NCI-H2107 treated with DMSO at 0.1 percent for 48 hours (cell line): ENCODE measurements at regions not wholly inside any gene's neighbourhood (a gene's known extent, or its start where the extent isn't known, plus 50 kb on each side); places are given as distances from the start of the nearest gene placed in this dataset.

Source experiments
- DNase-seq: peaks from one replicate; lab custom pipeline; 2025; ENCODE audit not compliant: unreplicated experiment; lab: John Stamatoyannopoulos, UW

DNA sequence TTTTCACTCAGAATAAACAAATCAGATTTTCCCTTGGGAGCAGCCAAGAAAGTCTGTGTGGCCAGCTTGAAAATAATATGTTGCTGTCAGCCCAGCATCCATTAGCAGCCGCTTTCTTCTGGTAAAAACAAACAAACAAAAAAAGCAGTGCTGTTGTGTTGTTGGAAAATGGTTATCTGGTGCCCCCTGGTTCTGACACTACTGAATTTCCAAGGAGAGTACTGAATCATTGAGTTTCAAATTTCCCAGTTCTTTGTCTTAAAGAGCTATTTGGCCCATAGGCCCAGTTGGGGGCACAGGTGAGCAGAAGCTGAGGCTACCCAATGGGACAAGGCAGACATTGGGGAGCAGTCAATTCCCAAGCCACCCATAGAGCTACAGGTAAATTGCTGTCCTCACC lies 995.9 kb downstream of the UQCRFS1 start:
- no peak for DNase-seq

DNA sequence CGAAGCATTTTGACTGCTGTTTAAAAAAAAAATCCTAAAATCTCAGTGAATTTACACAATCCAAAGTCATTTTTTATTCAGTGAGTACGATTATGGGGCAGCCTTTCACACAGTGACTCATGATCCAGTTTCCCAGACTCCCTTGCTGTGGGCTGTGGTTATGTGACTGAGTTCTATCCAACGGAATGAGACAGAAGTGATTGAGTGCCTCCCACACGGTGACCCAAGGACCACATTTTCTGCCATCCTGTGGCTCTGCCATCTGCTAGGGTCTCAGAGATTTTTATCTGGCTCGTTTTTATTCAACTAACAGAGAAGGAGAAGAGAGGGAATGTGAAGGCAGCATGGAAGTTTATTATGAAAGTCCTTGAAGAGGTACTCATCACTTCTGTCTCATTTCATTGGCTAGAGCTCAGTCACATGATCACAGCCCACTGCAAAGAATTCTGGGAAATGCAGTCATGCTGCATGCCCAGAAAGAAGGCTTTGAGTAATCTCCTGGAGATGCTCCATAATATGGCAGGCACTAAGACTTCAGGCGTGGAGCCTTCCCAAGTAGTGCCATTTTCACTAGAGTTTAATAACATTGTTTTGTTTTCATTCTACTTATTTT lies 999.4 kb downstream of the UQCRFS1 start:
- no peak for DNase-seq

DNA sequence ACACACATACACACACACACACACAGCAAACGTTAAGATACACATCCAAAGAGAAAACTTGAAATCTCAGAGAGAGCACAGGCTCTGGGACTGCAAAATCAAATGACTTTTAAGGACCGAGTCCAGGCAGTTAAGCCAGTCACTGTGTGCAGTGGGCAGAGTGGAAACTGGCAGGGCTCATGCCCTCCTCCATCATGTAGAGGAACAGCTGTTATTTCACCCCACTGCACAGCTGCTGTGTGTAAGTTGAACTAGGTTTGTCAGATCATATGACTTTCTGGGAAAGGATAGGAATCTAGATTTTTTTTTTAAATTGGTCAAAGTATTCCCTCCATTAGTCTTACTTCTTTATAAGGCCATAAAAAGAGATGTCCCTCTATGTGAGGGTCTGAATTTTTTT lies 1002.1 kb downstream of the UQCRFS1 start:
- no peak for DNase-seq

DNA sequence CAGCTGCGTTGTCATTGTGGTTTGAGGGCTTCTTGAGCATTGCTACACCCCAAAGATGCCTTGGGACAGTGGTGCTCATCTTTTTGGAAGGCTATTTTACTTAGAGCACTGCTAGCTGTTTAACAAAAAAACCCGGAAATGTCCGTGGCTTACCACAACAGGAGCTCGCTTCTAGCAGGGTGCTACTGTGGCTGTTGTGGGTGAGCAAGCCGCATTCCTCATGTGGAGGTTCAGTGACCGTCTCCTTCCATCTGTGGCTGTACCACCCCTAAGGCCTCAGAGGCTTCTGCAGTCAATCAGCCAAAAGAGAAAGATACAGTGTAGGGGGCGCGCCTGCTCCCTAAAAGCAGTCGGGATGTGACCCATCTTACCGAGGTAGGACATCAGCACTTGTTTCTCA lies 1004.2 kb downstream of the UQCRFS1 start:
- DNase-seq = no peak

DNA sequence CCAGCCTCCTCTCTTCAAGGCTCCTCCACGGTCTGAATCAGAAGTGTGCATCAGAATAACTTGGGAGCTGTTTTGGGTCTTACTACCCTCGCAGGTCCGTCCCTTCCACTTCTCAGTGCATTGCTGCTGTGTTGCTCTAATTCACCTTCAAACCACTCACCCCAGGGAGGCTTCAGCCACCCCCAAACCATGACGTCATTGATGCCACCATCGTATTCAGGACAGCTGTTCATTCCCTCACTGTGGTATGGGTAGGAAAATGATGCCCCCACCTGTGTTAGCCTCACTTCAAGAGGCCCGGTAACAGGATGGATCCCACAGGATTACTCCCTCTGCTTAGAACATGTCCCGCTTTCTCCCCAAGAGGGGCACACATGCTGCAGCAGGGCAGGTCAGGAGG lies 1005.7 kb downstream of the UQCRFS1 start:
- no peak for DNase-seq

DNA sequence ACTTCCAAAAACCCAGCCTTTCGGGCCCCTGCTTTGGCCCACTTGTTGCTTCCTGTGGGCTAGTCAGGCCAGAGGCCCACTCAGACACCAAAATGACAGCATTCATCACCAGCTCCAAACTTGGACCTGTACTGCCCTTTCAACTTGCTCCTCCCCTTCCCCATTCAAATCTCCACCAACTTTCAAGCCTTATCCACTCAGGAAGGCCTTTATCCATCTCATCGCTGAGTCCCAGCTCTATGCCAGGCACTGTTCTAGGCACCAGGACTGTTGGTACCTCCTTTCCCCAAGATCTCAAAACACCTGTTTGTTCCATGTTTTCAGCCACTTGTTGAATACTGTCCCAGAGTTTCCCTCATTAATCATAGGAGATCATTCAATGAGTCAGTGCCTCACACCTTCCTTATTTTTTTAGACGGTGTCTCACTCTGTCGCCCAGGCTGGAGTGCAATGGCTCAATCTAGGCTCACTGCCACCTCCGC lies 1011.4 kb downstream of the UQCRFS1 start:
- no peak for DNase-seq

DNA sequence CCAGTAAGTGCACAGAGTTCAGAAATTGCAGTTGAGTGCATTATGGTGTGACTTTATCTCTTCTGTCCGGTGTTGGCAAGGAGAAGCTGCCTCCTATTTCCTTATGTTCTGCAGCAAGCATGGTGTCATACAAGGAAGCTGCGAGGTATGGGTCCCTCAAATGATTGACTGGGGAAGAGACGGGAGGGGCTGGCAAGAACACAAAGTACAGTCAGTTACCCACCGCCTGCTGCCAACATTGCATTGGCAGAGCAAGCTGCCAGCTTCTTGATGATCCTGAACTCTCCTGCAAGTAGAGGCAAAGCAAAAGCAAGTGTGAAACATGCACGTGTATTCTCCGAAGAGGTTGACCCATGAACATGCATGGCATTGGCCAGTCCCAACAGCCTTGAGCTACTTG lies 1013.6 kb downstream of the UQCRFS1 start:
- DNase-seq = no peak

DNA sequence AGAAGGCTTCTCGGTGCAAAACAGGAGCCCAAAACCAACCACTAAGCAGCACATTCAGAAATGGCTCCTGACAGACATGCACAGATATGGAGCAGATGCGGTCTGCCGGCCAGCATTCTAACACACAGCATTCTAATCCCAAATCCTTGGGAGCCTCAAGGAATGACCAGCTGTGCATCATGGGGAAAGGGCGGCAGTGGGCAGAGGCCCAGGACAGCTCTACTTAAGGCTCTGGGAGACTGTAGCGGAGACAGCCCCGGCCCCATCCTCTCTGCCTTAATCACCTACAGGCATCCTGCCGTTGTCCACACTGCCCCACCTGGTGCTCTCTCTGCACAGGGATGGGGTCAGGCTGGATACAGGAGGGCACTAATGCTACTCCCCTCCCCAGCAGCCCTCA lies 1016.0 kb downstream of the UQCRFS1 start:
- DNase-seq = no peak

DNA sequence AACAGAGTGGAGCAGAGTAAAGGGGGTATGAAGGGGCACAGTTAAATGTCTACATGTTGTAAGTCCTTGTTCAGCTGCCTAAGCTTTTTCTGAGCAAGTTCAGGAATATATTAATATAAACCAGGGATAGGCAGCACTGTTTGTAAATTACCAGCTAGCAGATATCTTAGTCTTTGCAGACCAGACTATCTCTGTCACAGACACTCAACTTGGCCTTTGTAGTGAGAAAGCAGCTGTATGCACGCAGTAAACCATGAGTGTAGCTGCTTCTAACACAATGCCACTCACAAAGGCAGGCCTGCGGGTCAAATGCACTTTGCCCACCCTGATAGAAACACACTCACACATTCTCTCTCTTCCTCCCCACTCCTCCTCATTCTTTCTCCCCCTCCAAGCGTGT lies 1016.9 kb downstream of the UQCRFS1 start:
- no peak for DNase-seq

DNA sequence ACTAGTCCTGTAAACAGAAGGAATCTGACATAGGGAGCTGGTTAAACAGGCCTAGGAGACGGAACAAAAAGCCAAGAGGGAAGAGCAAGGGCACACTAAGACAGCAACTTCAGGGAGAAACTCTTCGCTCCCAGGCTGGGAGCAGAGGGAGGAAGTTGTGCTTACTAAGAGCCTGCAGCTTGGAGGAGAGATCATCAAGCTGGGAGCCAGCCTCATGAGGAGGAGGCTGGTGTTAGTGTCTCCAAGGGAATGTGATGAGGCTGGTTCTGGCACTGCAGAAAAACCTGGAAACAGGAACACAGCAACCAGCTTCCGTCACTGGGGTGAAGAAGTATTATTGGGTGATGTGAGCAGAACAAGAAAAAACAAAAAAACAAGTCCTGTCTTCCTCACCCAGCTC lies 1027.3 kb downstream of the UQCRFS1 start:
- DNase-seq = no peak

DNA sequence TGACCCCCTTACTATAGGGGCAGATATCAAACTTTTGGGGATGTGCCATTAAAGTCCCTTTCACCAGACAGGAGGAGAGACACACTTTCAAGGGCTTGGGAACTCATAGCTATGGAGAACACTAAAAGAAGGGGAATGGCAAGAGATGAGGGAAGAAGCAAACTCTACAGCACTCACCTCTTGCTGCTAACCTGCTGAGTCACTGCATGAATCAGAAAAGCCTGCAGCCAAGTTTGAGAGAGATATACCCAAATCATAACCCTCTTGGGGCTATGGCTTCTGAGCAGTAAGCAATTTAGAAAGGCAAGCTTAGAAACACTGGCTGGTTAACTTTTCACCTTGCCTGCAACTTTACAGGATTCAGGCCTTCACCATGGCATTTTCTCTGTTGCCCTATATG lies 1028.0 kb downstream of the UQCRFS1 start:
- no peak for DNase-seq

DNA sequence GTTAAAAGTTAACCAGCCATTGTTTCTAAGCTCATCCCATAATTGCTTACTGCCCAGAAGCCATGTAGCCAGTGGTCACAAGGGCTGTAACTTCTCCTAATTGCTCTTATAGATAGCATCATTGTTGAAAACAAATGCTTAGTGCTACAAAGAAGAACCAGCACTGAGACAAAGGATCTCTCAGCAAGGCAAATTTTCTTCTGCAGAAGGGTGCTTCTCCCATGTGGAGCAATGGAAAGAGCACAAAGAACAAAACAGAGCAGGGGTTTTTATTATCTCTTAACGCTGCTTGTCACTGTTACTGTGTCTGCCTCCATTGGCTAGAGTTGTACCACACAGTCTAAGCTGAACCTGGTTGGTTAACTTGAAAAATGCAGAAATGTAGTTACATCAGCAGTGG lies 1036.8 kb downstream of the UQCRFS1 start:
- DNase-seq = no peak

DNA sequence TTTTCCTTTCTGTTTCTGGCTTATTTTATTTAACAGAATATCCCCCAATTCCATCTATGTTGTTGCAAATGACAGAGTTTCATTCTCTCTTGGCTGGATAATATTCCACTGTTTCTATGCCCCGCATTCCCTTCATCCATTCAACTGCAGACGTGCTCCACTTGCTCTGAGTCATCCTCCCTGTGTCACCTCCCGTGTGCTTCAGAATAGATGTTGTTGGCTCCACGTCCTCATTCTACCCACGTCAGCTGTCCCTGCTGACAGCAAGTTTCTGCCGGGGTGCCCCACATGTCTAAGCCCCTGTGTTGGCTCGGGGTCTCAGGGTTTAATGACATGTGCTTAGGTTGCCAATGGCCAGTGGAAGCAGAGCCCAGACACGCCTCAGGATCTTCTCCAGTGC lies 1041.0 kb downstream of the UQCRFS1 start:
- no peak for DNase-seq

DNA sequence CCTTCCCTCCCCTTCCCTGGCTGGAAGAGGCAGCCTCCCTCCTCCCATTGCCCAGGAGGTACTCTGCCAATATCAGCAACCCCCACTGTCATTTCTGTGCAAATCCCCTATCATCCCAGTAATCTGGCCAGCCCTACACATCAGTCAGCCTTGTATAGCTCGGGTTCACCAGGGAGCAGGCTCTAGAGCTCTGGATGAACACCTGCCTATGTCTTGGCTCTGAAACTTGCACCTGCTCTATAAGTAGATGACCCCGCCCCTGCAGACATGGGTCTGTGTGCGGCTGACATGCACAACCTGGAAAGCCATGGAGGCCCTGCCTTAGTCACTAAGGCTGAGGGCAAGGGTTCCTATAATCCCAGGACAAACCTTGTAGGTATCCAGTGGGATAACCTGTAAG lies 1042.9 kb downstream of the UQCRFS1 start:
- DNase-seq = no peak

DNA sequence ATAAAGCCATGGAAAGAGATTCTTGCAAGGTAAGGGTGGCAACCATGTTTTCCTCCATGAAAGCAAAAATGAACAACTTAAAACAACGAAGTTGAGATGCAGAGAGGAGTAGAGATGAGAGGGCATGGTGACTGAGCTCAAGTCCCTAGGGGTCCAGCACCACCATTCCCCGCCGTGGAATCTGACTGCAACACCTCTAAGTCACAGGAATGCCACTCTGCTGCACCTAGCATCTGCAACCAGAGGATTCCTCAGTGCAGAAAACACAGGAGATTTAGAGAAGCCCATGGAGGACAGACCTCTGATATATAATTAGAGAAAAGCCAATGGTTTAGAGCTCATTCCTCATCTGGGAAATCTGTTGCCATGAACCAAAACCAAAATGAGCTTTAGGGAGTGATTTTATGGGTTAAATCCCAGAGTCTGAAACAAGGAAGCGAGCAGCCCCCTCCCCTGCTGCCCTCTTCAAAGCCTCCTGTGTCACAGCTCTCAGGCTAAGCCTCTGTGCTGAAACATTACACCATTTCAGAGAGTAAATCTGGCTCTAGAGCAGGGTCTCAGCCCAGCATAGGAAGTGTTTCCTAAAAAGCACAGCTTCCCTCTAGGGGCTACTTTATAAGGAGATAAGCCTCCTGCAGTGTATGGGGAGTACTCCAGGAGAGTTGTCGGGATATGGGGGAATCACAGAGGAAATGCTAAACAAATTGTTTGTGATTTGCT lies 1043.6 kb downstream of the UQCRFS1 start:
- DNase-seq = no peak

DNA sequence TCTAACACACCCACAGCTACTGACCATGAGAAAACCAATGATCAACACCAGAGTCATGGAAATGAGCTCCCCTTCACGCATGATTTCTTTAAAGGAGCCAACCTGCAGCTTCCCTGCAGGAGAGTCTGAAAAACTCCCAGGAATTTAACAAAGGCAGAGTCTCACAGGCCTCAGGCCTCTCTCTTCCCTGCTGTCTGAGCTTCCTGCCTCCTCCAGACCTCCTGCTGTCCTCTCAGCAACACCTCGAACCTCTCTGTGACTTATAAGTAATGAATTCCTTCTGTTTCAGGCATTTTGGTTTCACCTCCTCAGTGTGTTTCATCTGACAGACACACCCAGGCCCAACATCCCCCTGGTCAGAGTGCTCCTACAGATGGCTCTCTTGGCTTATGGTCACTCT lies 1044.4 kb downstream of the UQCRFS1 start:
- DNase-seq = no peak

DNA sequence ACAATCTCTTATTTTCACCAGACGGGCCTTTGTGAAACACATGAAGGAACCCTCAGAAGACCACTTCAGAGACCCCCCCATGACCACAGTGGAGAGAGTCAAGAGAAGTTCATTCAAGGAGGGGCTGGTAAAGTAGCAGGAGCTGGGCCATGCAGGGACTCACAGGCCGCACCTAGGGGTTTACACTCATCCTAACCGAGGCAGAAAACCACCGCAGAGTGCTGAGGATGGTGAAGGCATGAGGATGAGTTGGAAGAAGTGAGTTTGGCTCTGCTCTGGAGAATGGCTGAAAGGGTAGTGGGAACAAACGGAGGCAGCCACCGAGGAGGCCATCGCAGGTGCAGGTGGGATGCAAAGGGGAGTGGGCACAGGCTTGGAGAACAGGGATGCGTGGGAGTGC lies 1046.9 kb downstream of the UQCRFS1 start:
- DNase-seq = no peak

DNA sequence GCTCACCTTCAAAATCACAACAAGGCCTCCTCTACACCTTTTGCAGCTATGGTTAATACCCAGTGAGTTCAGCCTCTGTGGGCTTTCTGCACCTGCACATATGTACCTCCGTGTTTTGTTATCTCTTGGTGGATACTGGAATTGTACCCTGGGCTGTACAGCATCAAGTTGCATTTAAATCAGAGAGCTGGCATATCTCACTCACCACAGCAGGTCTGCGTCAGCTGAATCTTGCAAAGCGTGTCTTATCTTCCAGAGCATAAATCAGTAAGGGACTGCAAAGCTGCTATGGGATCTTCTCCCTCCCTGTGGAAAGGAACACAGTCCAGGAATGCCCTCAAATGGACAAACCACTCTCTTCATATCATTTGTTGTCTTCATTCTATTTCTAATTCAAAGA lies 1048.7 kb downstream of the UQCRFS1 start:
- DNase-seq = no peak

DNA sequence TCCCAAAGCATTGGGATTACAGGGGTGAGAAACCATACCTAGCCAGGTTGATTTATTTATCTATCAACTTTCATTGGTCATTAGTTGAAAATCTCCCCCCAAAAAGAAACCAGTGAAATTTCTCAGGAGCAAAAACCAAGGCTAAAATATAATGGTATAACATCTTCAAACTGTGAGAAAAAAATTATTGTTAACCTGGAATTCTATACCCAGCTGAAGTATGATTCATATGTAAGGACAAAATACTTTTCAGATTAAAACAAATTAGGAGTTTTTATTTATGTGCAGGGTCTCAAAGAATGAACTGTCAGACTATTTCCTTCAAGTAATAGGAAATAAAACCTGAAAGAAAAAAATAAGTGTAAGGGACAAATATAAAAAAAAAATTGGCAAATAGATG lies 1053.9 kb downstream of the UQCRFS1 start:
- DNase-seq = no peak

DNA sequence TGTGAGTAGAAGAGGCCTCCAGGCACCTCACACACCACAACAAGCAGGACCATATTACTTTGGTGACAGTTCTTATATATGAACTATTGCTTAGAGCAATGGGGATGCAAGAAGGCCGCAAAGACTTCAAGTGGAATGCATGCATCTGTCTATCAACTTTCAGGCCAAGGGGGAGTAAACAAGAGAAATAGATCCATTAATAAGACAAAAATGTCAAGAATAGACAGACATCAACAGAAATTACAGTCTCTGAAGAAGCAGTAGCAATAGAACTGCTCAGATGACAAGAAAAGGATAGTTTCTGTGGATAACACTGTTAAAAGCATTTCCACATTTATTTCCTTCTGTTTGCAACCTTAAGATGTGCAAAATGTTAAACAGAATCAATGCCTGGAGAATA lies 1057.7 kb downstream of the UQCRFS1 start:
- DNase-seq = no peak

DNA sequence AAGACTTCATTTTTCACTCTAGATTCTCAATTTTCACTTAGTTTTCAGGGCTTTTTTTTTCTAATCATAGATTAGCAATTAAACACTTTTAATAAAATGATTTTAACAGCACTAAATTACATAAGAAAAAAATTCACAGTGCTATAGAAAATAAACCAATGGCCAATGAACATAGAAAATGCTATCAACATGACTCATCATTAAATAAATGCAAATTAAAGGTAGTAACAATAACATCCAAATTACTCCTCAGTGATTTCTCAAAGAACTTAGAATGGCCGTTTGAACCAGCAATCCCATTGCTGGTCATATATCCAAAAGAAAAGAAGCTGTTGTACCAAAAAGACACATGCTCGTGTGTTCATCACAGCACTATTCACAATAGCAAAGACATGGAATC lies 1058.9 kb downstream of the UQCRFS1 start:
- no peak for DNase-seq

DNA sequence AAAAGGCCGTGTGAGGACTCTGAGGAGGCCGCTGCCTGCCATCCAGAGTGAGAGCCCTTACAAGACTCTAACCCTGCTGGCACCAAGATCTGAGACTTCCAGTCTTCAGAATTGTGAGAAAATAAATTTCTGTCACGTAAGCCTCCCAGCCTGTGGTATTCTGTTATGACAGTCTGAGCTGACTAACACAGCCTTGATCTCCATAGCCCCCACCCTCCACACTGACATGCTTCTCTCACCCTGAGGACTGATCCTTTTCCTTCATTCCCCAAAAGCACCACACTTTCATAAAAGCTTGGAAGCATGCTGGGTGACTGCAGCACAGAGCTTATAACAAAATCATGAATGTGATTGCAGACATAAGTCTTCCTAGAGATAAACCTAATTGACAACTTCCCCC lies 1059.8 kb downstream of the UQCRFS1 start:
- DNase-seq = no peak

DNA sequence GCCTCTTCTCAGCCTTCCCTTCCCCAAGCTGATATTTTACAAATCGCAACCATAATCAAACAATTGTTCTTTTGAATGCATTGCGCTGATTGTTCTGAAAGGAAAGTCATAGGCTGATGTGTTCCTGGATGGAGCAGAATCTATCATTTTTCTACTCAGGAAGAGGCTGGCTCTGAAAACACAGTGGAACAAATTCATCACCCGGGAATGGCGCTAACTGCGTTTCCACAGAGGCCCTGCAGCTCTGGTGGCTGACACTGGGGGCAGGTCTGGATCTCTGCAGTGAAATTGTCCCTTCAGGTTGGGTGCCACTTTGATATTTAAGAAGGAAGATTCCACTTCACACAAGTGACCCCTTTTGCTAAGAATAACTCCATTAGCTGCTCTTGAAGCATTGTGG lies 1060.8 kb downstream of the UQCRFS1 start:
- DNase-seq = no peak
